WTC11 (cell line): ENCODE measurements at regions not wholly inside any gene's neighbourhood (a gene's known extent, or its start where the extent isn't known, plus 50 kb on each side); places are given as distances from the start of the nearest gene placed in this dataset.
"Not testable (repeated sequence)": the region's sequence is repeated elsewhere in the genome, so short reads cannot be mapped to it uniquely, and the experiment has no call there.

ENCODE experiments used
- ATAC-seq: fragments of 200-7000 bp; cut with Tn5 transposase; 2 replicates; pipeline ENCODE4 v1.10.0; 2021; ENCODE audit warnings: mild to moderate bottlenecking, moderate library complexity
- CTCF ChIA-PET: fragments of 300-600 bp; sonication (Branson Sonifier 250); formaldehyde crosslinking; loops from one replicate; lab custom pipeline; 2021; ENCODE audit warnings: antibody characterized with exemption; lab: Charles Lee
- POLR2A ChIA-PET: fragments of 350-600 bp; sonication (Branson Sonifier 250); formaldehyde crosslinking; loops from one replicate; lab custom pipeline; 2021; ENCODE audit warnings: antibody characterized with exemption; lab: Charles Lee
- DNase-seq: peaks from one replicate; pipeline ENCODE4 v3.0.0; 2021; ENCODE audit warnings: low spot score
- H3K27ac Mint-ChIP-seq: 2 replicates; pipeline ENCODE4 v1.8.0; 2021; ENCODE audit warnings: mixed read lengths
- H3K27me3 Mint-ChIP-seq: 2 replicates; pipeline ENCODE4 v1.8.0; 2021; ENCODE audit warnings: low read depth, mild to moderate bottlenecking, moderate library complexity, mixed read lengths
- H3K36me3 Mint-ChIP-seq: 2 replicates; pipeline ENCODE4 v1.8.0; 2021; ENCODE audit warnings: mixed read lengths
- H3K4me1 Mint-ChIP-seq: 2 replicates; pipeline ENCODE4 v1.8.0; 2022; ENCODE audit warnings: mixed read lengths
- H3K4me3 Mint-ChIP-seq: 2 replicates; pipeline ENCODE4 v1.8.0; 2021; ENCODE audit warnings: mild to moderate bottlenecking, moderate library complexity, mixed read lengths
- H3K9me3 Mint-ChIP-seq: 2 replicates; pipeline ENCODE4 v1.8.0; 2021; ENCODE audit warnings: mixed read lengths
- AFF4 ChIP-seq: sonication (generic); formaldehyde crosslinking; IDR thresholded peaks from 2 replicates; pipeline ENCODE4 v1.8.1; 2023; ENCODE audit warnings: mild to moderate bottlenecking, missing genetic modification reagents, borderline replicate concordance
- E2F4 ChIP-seq: sonication (generic); formaldehyde crosslinking; IDR thresholded peaks from 2 replicates; pipeline ENCODE4 v1.8.1; 2022; ENCODE audit warnings: low read depth, mild to moderate bottlenecking, moderate library complexity, missing genetic modification reagents, borderline replicate concordance
- ELF4 ChIP-seq: sonication (generic); formaldehyde crosslinking; IDR thresholded peaks from 2 replicates; pipeline ENCODE4 v1.8.1; 2022; ENCODE audit warnings: low read depth, mild to moderate bottlenecking, moderate library complexity, missing genetic modification reagents
- FOXP4 ChIP-seq: sonication (generic); formaldehyde crosslinking; IDR thresholded peaks from 2 replicates; pipeline ENCODE4 v1.8.0; 2022; ENCODE audit warnings: mild to moderate bottlenecking, missing genetic modification reagents
- GRHL2 ChIP-seq: fragments of 250-450 bp; sonication (Bioruptor Pico); IDR thresholded peaks from 2 replicates; pipeline ENCODE4 v1.8.0; 2022; ENCODE audit warnings: mild to moderate bottlenecking, moderate library complexity; ENCODE audit not compliant: insufficient replicate concordance, severe bottlenecking
- IRF2 ChIP-seq: sonication (generic); formaldehyde crosslinking; IDR thresholded peaks from 2 replicates; pipeline ENCODE4 v1.8.0; 2022; ENCODE audit warnings: low read depth, missing genetic modification reagents, borderline replicate concordance
- JUN ChIP-seq: sonication (generic); formaldehyde crosslinking; IDR thresholded peaks from 2 replicates; pipeline ENCODE4 v1.8.0; 2023; ENCODE audit warnings: mild to moderate bottlenecking, missing genetic modification reagents
- NFATC4 ChIP-seq: fragments of 250-450 bp; sonication (Bioruptor Pico); IDR thresholded peaks from 2 replicates; pipeline ENCODE4 v1.9.0; 2021; ENCODE audit warnings: mild to moderate bottlenecking
- PRRX2 ChIP-seq: fragments of 250-450 bp; sonication (Bioruptor Pico); IDR thresholded peaks from 2 replicates; pipeline ENCODE4 v1.8.0; 2021; ENCODE audit warnings: mild to moderate bottlenecking
- TEAD1 ChIP-seq: sonication (generic); formaldehyde crosslinking; IDR thresholded peaks from 2 replicates; pipeline ENCODE4 v1.8.0; 2022; ENCODE audit warnings: mild to moderate bottlenecking, missing genetic modification reagents
- USF1 ChIP-seq: sonication (generic); formaldehyde crosslinking; IDR thresholded peaks from 2 replicates; pipeline ENCODE4 v1.8.0; 2022; ENCODE audit warnings: mild to moderate bottlenecking, missing genetic modification reagents
- ZNF138 ChIP-seq: sonication (generic); formaldehyde crosslinking; conservative IDR thresholded peaks from 2 replicates; pipeline ENCODE4 v1.8.1; 2022; ENCODE audit warnings: mild to moderate bottlenecking, moderate library complexity, missing genetic modification reagents
- ZNF512 ChIP-seq: sonication (generic); formaldehyde crosslinking; IDR thresholded peaks from 2 replicates; pipeline ENCODE4 v1.8.1; 2022; ENCODE audit warnings: missing genetic modification reagents, borderline replicate concordance
- ZNF671 ChIP-seq: fragments of 250-450 bp; sonication (Bioruptor Pico); IDR thresholded peaks from 2 replicates; pipeline ENCODE4 v1.8.0; 2021; ENCODE audit warnings: mild to moderate bottlenecking
- TF ChIP-seq, protein P1 (sequence below): sonication (generic); formaldehyde crosslinking; conservative IDR thresholded peaks from 2 replicates; pipeline ENCODE4 v1.8.1; 2022; ENCODE audit warnings: mild to moderate bottlenecking, missing genetic modification reagents
- TF ChIP-seq, protein P2 (sequence below): sonication (generic); formaldehyde crosslinking; IDR thresholded peaks from 2 replicates; pipeline ENCODE4 v1.8.1; 2023; ENCODE audit warnings: mild to moderate bottlenecking, missing genetic modification reagents, moderate library complexity
- TF ChIP-seq, protein P3 (sequence below): fragments of 250-450 bp; sonication (Bioruptor Pico); IDR thresholded peaks from 2 replicates; pipeline ENCODE4 v1.8.0; 2021; ENCODE audit warnings: mild to moderate bottlenecking
- TF ChIP-seq, protein P4 (sequence below): fragments of 250-450 bp; sonication (Bioruptor Pico); IDR thresholded peaks from 2 replicates; pipeline ENCODE4 v1.9.0; 2021; ENCODE audit warnings: moderate library complexity, mild to moderate bottlenecking, inconsistent platforms, borderline replicate concordance

- ATAC-seq (no peak), DNase-seq (no peak)
- Mint-ChIP-seq H3K4me3 (no peak overlapping the region), H3K27me3 (no peaks in the 10 kb centered on the region; the same call in 1 of the 2 replicates), H3K4me1 (no peaks in the 10 kb centered on the region), H3K27ac (no peak overlapping the region), H3K36me3 (no peaks in the 10 kb centered on the region), H3K9me3 (no peaks in the 10 kb centered on the region)
- ChIA-PET CTCF (no interaction called here), POLR2A (no interaction called here)
- no peak for TF ChIP-seq NFATC4 (CRISPR knock-in tag)
- TF ChIP-seq ZNF671 (CRISPR knock-in tag): no peak
- no peak for TF ChIP-seq USF1
- no peak for TF ChIP-seq ZNF512 (CRISPR knock-in tag)
- no peak for TF ChIP-seq TEAD1 (CRISPR knock-in tag)
- no peak for TF ChIP-seq AFF4 (CRISPR knock-in tag)
- TF ChIP-seq JUN (CRISPR knock-in tag): no peak
Observed at GRCh38 chr2:131588152-131588873, 60.6 kb downstream of the CCDC74A start.

- H3K36me3 Mint-ChIP-seq, H3K27me3 Mint-ChIP-seq, ATAC-seq, DNase-seq, H3K4me3 Mint-ChIP-seq, POLR2A ChIA-PET, H3K27ac Mint-ChIP-seq, H3K9me3 Mint-ChIP-seq, H3K4me1 Mint-ChIP-seq, CTCF ChIA-PET: not testable (repeated sequence)
Observed at GRCh38 chr2:131589126-131589525, 61.4 kb downstream of the CCDC74A start.

DNA sequence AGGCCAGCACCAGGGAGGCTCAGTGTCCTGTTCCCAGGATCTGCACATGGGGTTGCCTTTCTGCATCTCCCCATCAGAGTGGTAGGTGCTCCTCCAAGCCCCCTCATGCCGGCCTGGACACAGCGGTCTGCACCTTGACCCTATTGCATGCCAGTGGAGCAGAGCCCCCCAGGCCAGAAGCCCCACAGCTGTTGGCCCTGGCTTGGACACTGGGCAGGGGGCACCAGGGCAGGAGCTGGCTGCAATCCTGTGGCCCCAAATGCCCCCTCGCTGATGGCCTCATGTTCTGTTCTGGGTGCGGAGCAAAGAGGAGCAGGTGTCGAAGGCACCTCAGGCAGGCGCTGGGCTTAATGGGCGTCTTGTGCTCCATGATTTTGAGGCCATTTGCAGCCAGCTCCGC lies 62.7 kb downstream of the CCDC74A start:
- no peaks in the 10 kb centered on the region; the same call in 1 of the 2 replicates for H3K27me3 Mint-ChIP-seq
- ATAC-seq (no peak), DNase-seq (no peak)
- H3K27ac Mint-ChIP-seq: no peak overlapping the region
- ChIA-PET POLR2A (no interaction called here), CTCF (interaction anchor here (1.2 kb wide), 1 partner anchor 82 kb away, joined by 4 read pairs; no protein-coding TSS in a partner anchor)
- no peak overlapping the region for H3K4me3 Mint-ChIP-seq
- no peaks in the 10 kb centered on the region for H3K4me1 Mint-ChIP-seq
- no peaks in the 10 kb centered on the region for H3K9me3 Mint-ChIP-seq
- no peaks in the 10 kb centered on the region for H3K36me3 Mint-ChIP-seq
- no peak for TF ChIP-seq ELF4
- no peak for TF ChIP-seq PRRX2 (CRISPR knock-in tag)
- no peak for TF ChIP-seq E2F4 (CRISPR knock-in tag)
- TF ChIP-seq, protein P1, sequence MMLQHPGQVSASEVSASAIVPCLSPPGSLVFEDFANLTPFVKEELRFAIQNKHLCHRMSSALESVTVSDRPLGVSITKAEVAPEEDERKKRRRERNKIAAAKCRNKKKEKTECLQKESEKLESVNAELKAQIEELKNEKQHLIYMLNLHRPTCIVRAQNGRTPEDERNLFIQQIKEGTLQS: no peak
- TF ChIP-seq IRF2 (CRISPR knock-in tag): no peak
- TF ChIP-seq FOXP4 (CRISPR knock-in tag): no peak
- no peak for TF ChIP-seq GRHL2 (CRISPR knock-in tag)
- TF ChIP-seq, protein P2, sequence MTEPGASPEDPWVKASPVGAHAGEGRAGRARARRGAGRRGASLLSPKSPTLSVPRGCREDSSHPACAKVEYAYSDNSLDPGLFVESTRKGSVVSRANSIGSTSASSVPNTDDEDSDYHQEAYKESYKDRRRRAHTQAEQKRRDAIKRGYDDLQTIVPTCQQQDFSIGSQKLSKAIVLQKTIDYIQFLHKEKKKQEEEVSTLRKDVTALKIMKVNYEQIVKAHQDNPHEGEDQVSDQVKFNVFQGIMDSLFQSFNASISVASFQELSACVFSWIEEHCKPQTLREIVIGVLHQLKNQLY (CRISPR knock-in tag): no peak
- TF ChIP-seq, protein P3, sequence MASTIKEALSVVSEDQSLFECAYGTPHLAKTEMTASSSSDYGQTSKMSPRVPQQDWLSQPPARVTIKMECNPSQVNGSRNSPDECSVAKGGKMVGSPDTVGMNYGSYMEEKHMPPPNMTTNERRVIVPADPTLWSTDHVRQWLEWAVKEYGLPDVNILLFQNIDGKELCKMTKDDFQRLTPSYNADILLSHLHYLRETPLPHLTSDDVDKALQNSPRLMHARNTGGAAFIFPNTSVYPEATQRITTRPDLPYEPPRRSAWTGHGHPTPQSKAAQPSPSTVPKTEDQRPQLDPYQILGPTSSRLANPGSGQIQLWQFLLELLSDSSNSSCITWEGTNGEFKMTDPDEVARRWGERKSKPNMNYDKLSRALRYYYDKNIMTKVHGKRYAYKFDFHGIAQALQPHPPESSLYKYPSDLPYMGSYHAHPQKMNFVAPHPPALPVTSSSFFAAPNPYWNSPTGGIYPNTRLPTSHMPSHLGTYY: no peak
- TF ChIP-seq ZNF138 (CRISPR knock-in tag): no peak
- TF ChIP-seq, protein P4, sequence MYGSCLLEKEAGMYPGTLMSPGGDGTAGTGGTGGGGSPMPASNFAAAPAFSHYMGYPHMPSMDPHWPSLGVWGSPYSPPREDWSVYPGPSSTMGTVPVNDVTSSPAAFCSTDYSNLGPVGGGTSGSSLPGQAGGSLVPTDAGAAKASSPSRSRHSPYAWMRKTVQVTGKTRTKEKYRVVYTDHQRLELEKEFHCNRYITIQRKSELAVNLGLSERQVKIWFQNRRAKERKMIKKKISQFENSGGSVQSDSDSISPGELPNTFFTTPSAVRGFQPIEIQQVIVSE (CRISPR knock-in tag): no peak
